Transverse colon (tissue), 3 donors: ENCODE measurements at regions not wholly inside any gene's neighbourhood (a gene's known extent, or its start where the extent isn't known, plus 50 kb on each side); places are given as distances from the start of the nearest gene placed in this dataset.

Source experiments
- POLR2A ChIP-seq: fragments of 450-650 bp; IDR thresholded peaks from one replicate; pipeline ENCODE4 v1.6.1; 2016; ENCODE audit warnings: antibody characterized with exemption, mild to moderate bottlenecking, moderate library complexity
- TF ChIP-seq, protein P1 (sequence below), 5 experiments: fragments of 200-600 bp in 3 of 5; fragments of 450-650 bp in 2 of 5; sonication (generic) in 3 of 5; IDR thresholded peaks; 1 replicate in 2 of 5; 2 replicates in 3 of 5; pipeline ENCODE4 v1.5.1; 2016 to 2017; ENCODE audit warnings: antibody characterized with exemption in 5 of 5, inconsistent platforms in 3 of 5, mild to moderate bottlenecking in 2 of 5, moderate library complexity in 1 of 5

DNA sequence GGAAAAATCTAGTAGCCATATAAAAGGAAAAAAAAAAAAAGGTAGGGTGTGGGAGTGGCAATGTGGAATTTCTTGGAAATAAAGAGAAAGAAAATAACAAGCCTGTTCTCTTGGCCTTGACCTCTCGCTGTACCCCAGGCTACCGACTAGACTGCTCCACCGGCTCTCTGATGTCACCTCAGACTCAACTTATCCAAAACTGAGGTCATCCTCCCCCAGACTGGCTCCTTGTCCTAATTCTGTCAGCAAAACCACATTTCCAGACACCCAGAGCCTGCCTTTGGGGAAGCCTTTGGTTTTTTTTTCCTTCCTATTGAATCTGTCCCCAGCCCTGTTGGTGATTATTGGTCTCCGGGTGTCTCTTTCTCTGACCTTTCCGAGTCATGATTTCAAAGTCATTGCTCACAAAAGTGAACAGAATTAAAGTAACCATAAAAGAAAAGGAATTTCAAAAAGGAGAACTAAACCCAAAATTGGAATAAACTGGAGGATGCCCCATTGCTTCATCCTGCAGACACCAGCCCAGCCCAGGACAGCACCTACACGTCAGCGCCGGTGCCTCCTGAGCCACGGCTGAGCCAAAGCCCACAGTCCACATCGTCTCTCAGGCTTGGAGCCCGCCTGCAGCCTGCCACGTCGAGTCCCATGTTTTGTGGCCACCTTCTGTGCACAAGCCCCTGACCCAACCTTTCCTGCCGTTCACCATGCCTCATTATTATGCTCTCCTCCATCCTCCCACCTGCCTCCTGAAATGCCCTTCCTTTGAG is 170.7 kb downstream of the MYLK4 start:
- TF ChIP-seq, protein P1, sequence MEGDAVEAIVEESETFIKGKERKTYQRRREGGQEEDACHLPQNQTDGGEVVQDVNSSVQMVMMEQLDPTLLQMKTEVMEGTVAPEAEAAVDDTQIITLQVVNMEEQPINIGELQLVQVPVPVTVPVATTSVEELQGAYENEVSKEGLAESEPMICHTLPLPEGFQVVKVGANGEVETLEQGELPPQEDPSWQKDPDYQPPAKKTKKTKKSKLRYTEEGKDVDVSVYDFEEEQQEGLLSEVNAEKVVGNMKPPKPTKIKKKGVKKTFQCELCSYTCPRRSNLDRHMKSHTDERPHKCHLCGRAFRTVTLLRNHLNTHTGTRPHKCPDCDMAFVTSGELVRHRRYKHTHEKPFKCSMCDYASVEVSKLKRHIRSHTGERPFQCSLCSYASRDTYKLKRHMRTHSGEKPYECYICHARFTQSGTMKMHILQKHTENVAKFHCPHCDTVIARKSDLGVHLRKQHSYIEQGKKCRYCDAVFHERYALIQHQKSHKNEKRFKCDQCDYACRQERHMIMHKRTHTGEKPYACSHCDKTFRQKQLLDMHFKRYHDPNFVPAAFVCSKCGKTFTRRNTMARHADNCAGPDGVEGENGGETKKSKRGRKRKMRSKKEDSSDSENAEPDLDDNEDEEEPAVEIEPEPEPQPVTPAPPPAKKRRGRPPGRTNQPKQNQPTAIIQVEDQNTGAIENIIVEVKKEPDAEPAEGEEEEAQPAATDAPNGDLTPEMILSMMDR (IDR thresholded peaks at IDR 0.05), result no peak
- TF ChIP-seq POLR2A, result no peak
